Esophagus muscularis mucosa (tissue), 4 donors: ENCODE measurements at regions not wholly inside any gene's neighbourhood (a gene's known extent, or its start where the extent isn't known, plus 50 kb on each side); places are given as distances from the start of the nearest gene placed in this dataset.

ENCODE experiments used
- CTCF ChIP-seq, 3 experiments: fragments of 200-600 bp in 2 of 3; fragments of 450-650 bp in 1 of 3; sonication (generic) in 2 of 3; IDR thresholded peaks; one replicate each; pipeline ENCODE4 v1.5.1; 2017 to 2019; ENCODE audit warnings: antibody characterized with exemption in 3 of 3, mild to moderate bottlenecking in 2 of 3, moderate library complexity in 1 of 3
- EP300 ChIP-seq: sonication (generic); formaldehyde crosslinking; IDR thresholded peaks from one replicate; pipeline ENCODE4 v1.6.1; 2017; ENCODE audit warnings: antibody characterized with exemption
- POLR2A ChIP-seq: fragments of 450-650 bp; IDR thresholded peaks from one replicate; pipeline ENCODE4 v1.6.1; 2017; ENCODE audit warnings: antibody characterized with exemption, moderate library complexity, mild to moderate bottlenecking, low read depth

- TF ChIP-seq CTCF (IDR thresholded peaks at IDR 0.05) = no peak
- no peak for TF ChIP-seq EP300
- TF ChIP-seq POLR2A = no peak
Observed at GRCh38 chr2:144889348-144889747, 369.4 kb upstream of the ZEB2 start.
